ENCODE measurements at regions not wholly inside any gene's neighbourhood (a gene's known extent, or its start where the extent isn't known, plus 50 kb on each side); places are given as distances from the start of the nearest gene placed in this dataset.

DNA sequence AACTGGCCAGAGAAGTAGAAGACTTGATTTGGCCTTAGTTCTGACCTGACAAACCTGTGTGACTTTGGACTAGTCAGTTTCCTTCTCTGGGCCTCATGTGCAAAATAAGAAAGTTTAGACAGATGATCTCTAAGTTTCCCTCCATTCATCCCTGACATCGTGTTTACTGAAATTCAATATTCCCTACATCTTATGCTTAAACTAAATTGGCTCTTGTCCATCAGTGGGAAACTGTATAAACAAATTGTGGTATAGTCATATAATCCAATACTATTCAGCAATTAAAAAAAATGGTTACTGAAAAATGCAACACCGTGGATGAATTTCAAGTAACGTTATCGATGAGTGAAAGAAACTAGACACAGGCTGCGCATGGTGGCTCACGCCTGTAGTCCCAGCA lies 64.4 kb upstream of the HRH1 start:
- DNase-seq: no peak

DNA sequence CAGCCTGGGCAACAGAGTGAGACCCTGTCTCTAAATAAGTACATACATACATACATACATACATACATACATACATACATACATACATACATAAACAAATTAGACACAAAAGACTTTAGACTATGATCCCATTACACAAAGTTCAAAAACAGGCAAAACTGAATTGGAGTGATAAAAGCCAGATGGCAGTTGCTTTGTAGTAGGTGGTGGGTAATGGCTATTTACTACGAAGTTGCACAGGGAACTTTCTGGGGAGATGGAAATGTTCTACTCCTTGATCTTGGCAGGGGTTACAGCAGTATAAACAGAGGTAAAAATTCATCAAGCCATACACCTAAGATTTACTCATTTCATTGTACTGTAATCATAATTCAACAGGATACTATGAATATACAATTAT lies 63.7 kb upstream of the HRH1 start:
- no peak for DNase-seq

DNA sequence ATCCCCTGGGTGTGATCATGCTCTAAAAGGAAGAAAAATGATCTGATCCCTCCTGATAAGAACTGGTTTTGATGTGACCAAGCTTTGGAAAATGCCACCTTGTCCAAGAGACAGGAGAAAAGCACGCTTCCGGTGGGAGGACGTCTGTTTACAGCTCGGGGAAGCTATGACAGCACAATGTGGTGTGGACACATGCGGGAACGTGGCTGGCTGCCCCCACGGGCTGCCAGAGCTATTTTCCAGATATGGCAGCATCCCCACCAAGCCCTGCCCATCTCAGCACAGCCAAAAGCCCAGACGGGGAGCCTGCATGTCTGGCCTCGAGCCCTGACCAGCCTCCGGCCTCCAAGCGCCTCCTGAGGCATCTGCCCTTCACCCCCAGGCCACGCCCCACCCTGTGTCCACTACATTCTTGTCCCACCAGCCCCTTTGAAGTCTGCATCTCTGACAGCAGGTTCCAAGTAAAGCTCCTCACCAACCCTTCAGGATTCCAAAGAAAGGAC lies 63.2 kb upstream of the HRH1 start:
- no peak for DNase-seq

DNA sequence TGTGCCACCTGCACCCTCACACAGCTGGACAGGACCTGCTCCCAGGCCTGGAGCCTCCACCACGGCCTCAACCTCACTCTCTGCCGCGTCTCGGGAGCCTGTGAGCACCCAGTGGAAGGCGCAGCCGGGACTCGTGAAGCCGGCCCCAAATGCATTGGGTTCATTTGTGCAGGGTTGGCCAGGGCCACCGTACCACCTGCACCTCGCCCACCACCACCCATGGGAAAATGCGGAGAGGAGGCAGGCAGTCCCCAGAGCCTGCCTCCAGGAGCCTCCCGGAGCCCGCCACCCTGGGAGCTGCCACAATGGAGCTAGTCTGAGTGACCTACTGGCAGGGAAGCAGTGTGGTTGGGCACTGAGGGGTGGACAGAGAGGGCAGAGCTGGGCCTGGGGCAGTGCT lies 62.5 kb upstream of the HRH1 start:
- no peak for DNase-seq

DNA sequence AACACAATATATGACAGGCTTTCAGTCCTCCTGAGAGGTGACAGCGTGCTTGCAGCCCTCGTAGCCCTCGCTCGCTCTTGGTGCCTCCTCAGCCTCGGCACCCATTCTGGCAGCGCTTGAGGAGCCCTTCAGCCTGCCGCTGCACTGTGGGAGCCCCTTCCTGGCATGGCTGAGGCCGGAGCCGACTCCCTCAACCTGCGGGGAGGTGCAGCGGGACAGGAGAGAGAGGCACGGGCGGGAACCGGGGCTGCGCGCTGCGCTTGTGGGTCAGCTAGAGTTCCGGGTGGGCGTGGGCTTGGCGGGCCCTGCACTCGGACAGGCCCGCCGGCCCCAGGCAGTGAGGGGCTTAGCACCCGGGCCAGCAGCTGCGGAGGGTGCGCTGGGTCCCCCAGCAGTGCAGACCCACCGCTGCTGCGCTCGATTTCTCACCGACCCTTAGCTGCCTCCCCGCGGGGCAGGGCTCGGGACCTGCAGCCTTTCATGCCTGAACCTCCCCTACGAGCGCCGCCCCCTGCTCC lies 60.4 kb upstream of the HRH1 start:
- no peak for DNase-seq

DNA sequence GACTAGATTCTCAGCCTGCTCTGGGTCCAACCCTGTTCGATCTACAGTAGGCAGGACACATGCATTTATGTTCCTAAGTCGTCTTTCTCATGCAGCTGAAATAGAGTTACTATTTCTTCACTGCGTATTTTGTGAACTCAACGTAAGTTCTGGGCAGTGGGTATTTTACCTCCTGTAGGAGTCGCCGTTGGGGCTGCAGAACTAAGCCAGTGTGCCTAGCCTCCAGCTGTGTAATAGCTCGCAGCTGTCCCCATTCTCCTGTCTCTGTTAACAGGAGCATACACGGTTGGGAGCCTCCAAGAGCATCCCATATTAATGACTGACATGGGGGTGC lies 58.4 kb upstream of the HRH1 start:
- DNase-seq: no peak

DNA sequence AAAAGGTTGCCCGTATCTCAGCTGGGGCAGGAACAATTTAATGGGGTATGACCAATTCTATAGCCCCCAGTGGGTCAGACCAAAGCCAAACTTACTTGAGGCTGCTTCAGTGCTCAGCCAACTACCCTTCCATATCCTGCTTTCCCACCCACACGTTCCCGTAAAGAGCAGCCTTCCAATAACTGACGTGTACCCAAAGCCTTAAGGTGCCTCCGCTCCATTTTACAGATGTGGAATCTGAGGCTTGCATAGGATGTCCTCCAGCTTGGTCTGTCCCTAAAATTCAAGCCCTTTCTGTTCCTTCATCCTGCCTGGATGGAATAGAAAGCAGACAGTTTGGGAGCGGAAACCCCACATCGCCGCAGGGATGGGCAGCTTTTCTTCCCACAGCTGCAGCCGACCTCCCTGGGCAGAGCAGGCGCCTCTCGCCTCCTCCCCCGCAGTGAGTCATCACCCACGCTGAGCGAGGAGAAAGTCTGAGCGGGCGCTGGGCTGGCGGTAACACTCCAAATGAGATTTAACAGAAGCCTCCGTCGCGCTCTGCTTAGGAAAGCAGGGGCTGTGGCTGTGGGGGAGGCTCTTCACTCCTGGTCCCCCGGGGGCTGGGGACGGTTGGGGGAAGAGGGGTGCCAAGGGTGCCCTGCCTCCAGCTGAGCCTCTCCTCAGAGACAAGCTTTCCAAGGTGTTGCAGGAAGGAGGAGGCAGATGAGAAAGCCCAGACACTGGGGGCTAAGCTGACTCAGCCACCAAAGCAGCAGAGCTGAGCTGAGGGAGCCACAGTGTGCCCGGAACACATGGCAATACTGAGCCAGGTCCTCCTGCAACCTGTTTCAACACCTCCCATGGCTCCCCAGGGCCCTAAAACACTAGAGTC lies 57.8 kb upstream of the HRH1 start:
- peak; percentile 91 for DNase-seq

DNA sequence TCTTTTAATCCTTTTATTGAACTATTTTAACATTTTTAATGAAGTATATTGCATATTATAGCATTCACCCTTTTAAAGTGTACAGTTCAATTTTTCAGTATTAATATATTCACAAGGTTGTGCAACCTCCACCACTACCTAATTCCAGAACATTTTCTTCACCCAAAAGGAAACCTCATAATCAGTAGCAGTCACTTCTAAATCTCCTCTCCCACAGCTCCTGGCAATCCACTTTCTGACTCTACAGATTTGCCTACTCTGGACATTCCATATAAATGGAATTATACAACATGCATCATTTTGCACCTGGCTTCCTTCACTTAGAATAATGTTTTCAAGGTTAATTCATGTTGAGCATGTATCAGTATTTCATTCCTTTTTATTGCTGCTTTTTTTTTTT lies 55.0 kb upstream of the HRH1 start:
- DNase-seq: no peak
